KMS-11 (cell line): ENCODE measurements at regions not wholly inside any gene's neighbourhood (a gene's known extent, or its start where the extent isn't known, plus 50 kb on each side); places are given as distances from the start of the nearest gene placed in this dataset.

Experiments
- H2AFZ ChIP-seq: fragments of 200-600 bp; sonication (generic); 2 replicates; pipeline ENCODE4 v1.6.1; 2016; ENCODE audit warnings: antibody characterized with exemption, mixed run types, low read depth
- H3K27ac ChIP-seq: fragments of 200-600 bp; sonication (generic); 2 replicates; pipeline ENCODE4 v1.6.1; 2016; ENCODE audit warnings: mild to moderate bottlenecking, mixed run types
- H3K27me3 ChIP-seq: fragments of 200-600 bp; sonication (generic); 2 replicates; pipeline ENCODE4 v1.6.1; 2017; ENCODE audit warnings: mild to moderate bottlenecking, low read depth, mixed run types, moderate library complexity; ENCODE audit not compliant: insufficient read depth
- H3K36me3 ChIP-seq: fragments of 200-600 bp; sonication (generic); 2 replicates; pipeline ENCODE4 v1.6.1; 2017; ENCODE audit warnings: mild to moderate bottlenecking, mixed run types; ENCODE audit not compliant: insufficient read depth
- H3K4me1 ChIP-seq: fragments of 200-600 bp; sonication (generic); 2 replicates; pipeline ENCODE4 v1.6.1; 2016; ENCODE audit warnings: mild to moderate bottlenecking, low read depth, mixed run types; ENCODE audit not compliant: poor library complexity, severe bottlenecking
- H3K4me2 ChIP-seq: fragments of 200-600 bp; sonication (generic); 2 replicates; pipeline ENCODE4 v1.7.0; 2016; ENCODE audit warnings: mild to moderate bottlenecking, mixed run types
- H3K4me3 ChIP-seq: fragments of 200-600 bp; sonication (generic); IDR thresholded peaks from 2 replicates; pipeline ENCODE4 v1.6.1; 2017; ENCODE audit warnings: low read depth, low read length, mixed read lengths; ENCODE audit not compliant: insufficient read depth
- H3K79me2 ChIP-seq: fragments of 200-600 bp; sonication (generic); 2 replicates; pipeline ENCODE4 v1.6.1; 2016; ENCODE audit warnings: low read depth, mixed run types; ENCODE audit not compliant: insufficient read depth
- H3K9ac ChIP-seq: fragments of 200-600 bp; sonication (generic); 2 replicates; pipeline ENCODE4 v1.6.1; 2016; ENCODE audit warnings: mild to moderate bottlenecking, mixed run types
- H4K20me1 ChIP-seq: fragments of 200-600 bp; sonication (generic); 2 replicates; pipeline ENCODE4 v1.6.1; 2016; ENCODE audit warnings: mild to moderate bottlenecking, mixed run types; ENCODE audit not compliant: insufficient read depth
- CTCF ChIP-seq: fragments of 200-600 bp; sonication (generic); conservative IDR thresholded peaks from 2 replicates; pipeline ENCODE4 v1.6.1; 2017; ENCODE audit warnings: low read depth, mild to moderate bottlenecking, antibody characterized with exemption, low read length, moderate library complexity, mixed read lengths

GRCh38 chr22:27133681-27134314 is 476.4 kb downstream of the MIAT start:
- Histone ChIP-seq H3K4me1 (no peaks in the 10 kb centered on the region), H2AFZ (no peak overlapping the region), H3K27ac (no peak overlapping the region), H3K4me3 (no peak overlapping the region), H3K27me3 (peaks cover 9% of the 10 kb centered on the region; the same call in 1 of the 2 replicates), H3K9ac (no peak overlapping the region), H3K4me2 (no peak overlapping the region), H3K79me2 (no peaks in the 10 kb centered on the region), H4K20me1 (no peaks in the 10 kb centered on the region), H3K36me3 (no peaks in the 10 kb centered on the region)
- no peak for TF ChIP-seq CTCF

- no peak overlapping the region for H3K9ac ChIP-seq
- no peaks in the 10 kb centered on the region for H3K36me3 ChIP-seq
- H2AFZ ChIP-seq, result no peak overlapping the region
- no peaks in the 10 kb centered on the region for H3K4me1 ChIP-seq
- no peak for TF ChIP-seq CTCF
- H3K27me3 ChIP-seq, result peaks cover 9% of the 10 kb centered on the region; the same call in 1 of the 2 replicates
- H3K27ac ChIP-seq, result no peak overlapping the region
- no peak overlapping the region for H3K4me2 ChIP-seq
- H4K20me1 ChIP-seq, result no peaks in the 10 kb centered on the region
- no peak overlapping the region for H3K4me3 ChIP-seq
- no peaks in the 10 kb centered on the region for H3K79me2 ChIP-seq
Observed at GRCh38 chr22:27134315-27134701, 476.9 kb downstream of the MIAT start.

- H3K79me2 ChIP-seq, result no peaks in the 10 kb centered on the region
- H3K9ac ChIP-seq, result no peak overlapping the region
- H4K20me1 ChIP-seq, result no peaks in the 10 kb centered on the region
- no peak overlapping the region for H3K27ac ChIP-seq
- H3K4me1 ChIP-seq, result no peaks in the 10 kb centered on the region
- no peak overlapping the region for H3K4me3 ChIP-seq
- no peaks in the 10 kb centered on the region for H3K36me3 ChIP-seq
- H2AFZ ChIP-seq, result no peak overlapping the region
- no peak for TF ChIP-seq CTCF
- H3K4me2 ChIP-seq, result no peak overlapping the region
- peaks cover 9% of the 10 kb centered on the region; the same call in 1 of the 2 replicates for H3K27me3 ChIP-seq
Observed at GRCh38 chr22:27135031-27135981, 477.9 kb downstream of the MIAT start.

- H3K27ac ChIP-seq, result no peak overlapping the region
- no peaks in the 10 kb centered on the region for H3K36me3 ChIP-seq
- no peak overlapping the region for H3K4me2 ChIP-seq
- no peak overlapping the region for H3K4me3 ChIP-seq
- no peak overlapping the region for H2AFZ ChIP-seq
- no peak for TF ChIP-seq CTCF
- H3K4me1 ChIP-seq, result no peaks in the 10 kb centered on the region
- H3K79me2 ChIP-seq, result no peaks in the 10 kb centered on the region
- H4K20me1 ChIP-seq, result no peaks in the 10 kb centered on the region
- H3K9ac ChIP-seq, result no peak overlapping the region
- H3K27me3 ChIP-seq, result peaks cover 9% of the 10 kb centered on the region; the same call in 1 of the 2 replicates
Observed at GRCh38 chr22:27136596-27136995, 479.2 kb downstream of the MIAT start.
